Astrocyte of the cerebellum (primary cell): ENCODE measurements at regions not wholly inside any gene's neighbourhood (a gene's known extent, or its start where the extent isn't known, plus 50 kb on each side); places are given as distances from the start of the nearest gene placed in this dataset.
"Not testable (repeated sequence)": the region's sequence is repeated elsewhere in the genome, so short reads cannot be mapped to it uniquely, and the experiment has no call there.

Experiments used
- DNase-seq: peaks from one replicate; pipeline ENCODE4 v3.0.0-alpha.2; 2011; ENCODE audit warnings: low read depth
- H3K4me3 ChIP-seq: 2 replicates; pipeline ENCODE4 v1.5.1; 2011; ENCODE audit warnings: mild to moderate bottlenecking, low read depth, low read length, moderate library complexity
- in situ Hi-C: cut with HindIII; loops from 2 replicates; pipeline ENCODE4 v1.10.0; 2017; ENCODE audit warnings: low sequenced_read_pairs
- TF ChIP-seq, protein P1 (sequence below): IDR thresholded peaks from 2 replicates; pipeline ENCODE4 v1.5.1; 2012; ENCODE audit warnings: low read length, low read depth, moderate library complexity, mild to moderate bottlenecking; ENCODE audit errors: missing control alignments

DNA sequence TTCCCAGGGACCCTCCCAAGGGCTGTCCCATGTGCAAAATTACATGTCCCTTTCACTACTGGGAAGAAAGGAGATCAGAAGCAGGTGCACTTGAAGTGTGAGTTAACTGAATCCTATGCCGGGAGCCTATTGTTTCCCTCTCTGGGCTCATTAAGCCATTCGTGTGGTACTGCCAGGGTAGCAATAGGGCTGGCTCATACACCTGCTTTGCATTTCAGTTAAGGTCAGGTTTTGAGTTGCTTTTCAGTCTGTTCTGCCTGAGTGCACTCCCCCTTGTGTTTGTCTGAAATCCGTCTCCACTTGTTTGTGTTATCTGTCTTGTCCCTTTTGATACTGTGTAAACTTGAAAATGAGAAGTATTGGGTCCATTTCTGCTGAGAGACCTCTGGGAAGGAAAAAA, 1232.6 kb upstream of the NRXN1 start:
- H3K4me3 ChIP-seq, result no peak overlapping the region
- in situ Hi-C loops, result no loop called here
- DNase-seq, result no peak
- TF ChIP-seq, protein P1, sequence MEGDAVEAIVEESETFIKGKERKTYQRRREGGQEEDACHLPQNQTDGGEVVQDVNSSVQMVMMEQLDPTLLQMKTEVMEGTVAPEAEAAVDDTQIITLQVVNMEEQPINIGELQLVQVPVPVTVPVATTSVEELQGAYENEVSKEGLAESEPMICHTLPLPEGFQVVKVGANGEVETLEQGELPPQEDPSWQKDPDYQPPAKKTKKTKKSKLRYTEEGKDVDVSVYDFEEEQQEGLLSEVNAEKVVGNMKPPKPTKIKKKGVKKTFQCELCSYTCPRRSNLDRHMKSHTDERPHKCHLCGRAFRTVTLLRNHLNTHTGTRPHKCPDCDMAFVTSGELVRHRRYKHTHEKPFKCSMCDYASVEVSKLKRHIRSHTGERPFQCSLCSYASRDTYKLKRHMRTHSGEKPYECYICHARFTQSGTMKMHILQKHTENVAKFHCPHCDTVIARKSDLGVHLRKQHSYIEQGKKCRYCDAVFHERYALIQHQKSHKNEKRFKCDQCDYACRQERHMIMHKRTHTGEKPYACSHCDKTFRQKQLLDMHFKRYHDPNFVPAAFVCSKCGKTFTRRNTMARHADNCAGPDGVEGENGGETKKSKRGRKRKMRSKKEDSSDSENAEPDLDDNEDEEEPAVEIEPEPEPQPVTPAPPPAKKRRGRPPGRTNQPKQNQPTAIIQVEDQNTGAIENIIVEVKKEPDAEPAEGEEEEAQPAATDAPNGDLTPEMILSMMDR, result no peak

DNA sequence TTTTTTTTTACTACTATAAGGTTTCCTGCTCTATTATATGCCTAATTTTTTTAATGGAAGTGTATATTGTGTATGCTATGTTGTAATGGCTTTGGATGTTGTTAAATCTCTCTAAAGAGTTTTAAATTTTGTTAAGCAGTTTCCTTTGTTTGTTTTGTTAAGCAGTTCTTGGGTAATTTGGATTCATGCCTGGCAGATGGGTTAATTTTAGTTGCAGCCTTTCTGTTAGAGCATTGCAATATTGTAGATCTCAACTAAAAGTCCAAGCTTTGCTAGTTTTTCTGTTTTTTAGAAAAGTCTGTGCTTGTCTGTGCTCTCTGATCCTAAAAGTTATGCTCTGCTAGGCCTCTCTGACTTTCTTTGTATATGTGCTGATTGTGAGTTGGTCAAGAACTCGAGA, 1229.0 kb upstream of the NRXN1 start:
- peak; percentile 31 for DNase-seq
- H3K4me3 ChIP-seq, result no peak overlapping the region
- in situ Hi-C loops, result no loop called here
- TF ChIP-seq, protein P1, result no peak

DNA sequence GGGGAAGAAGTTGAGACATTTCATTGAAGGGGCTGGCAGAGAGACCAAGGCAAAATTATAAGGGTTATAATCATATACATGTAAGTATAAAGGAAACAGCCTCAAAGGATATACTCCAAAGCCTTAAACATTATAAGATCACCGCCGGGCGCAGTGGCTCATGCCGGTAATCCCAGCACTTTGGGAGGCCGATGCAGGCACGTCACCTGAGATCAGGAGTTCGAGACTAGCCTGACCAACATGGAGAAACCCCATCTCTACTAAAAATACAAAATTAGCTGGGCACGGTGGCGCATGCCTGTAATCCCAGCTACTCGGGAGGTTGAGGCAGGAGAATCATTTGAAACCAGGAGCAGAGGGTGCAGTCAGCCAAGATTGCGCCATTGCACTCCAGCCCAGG, 1227.0 kb upstream of the NRXN1 start:
- in situ Hi-C loops, H3K4me3 ChIP-seq, DNase-seq: not testable (repeated sequence)

DNA sequence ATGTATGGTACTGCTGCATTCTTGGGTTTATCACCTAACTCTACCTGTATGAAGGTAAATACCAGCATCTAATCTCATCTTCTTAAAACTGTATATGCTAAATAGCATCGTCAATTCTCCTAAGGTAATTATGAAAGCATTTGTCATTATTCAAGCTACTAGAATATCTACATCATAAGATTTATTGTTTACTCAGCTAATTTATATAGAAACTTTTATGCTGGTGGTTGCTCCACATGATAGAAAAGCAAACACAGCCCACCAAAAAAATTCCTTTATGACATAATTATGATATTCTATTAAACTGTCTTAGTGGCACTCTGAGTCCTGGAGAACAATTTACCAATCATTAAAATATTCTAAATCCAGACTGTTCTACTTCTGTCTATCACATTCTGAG, 1226.1 kb upstream of the NRXN1 start:
- no peak for DNase-seq
- TF ChIP-seq, protein P1, result no peak
- H3K4me3 ChIP-seq, result no peak overlapping the region
- in situ Hi-C loops, result no loop called here

DNA sequence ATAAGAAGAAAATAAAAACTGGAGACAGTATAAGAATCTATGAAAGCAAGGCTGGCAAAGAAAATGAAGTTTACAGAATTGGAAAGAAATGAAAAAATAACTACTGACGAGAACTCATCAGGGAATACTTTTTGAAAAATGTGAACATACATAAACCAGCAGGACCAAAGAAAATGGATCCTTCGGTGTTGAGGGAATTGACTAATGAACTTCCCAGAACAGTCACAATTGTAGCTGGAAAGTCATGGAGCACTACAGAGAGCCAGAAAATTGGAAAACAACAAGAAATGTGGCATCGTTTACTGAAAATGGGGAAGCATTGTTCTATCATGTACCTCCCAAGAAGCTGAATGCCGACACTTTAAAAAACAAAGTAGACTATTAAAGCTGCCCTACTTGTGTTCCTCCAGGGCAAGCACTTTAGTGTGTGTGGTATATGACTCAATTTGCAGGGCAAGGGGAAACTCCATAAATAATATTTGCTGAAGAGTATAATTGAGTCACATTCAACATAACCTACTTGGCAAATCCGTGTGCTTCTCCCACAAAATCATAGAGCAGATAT, 1221.6 kb upstream of the NRXN1 start:
- H3K4me3 ChIP-seq, result no peak overlapping the region
- TF ChIP-seq, protein P1, result no peak
- in situ Hi-C loops, result no loop called here
- no peak for DNase-seq

DNA sequence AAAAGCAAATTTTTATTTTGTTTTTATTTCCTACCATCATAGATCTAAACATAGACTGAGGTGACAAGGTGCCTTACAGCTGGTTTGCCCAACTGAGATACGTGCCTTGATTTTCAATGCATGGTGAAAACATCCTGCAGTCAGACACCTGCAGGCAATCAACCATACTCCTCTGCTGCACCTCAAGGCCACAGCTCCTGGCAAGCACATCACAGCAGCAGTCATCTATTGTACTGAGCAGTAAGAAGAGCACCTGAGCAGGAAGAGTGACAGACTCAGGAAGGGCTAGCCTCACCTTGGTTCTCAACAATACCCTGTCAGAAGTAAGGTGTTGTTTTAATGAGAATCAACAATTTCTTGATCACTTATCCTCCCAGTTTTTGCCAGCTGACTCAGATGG, 1206.8 kb upstream of the NRXN1 start:
- no peak for DNase-seq
- TF ChIP-seq, protein P1, result no peak
- H3K4me3 ChIP-seq, result no peak overlapping the region
- in situ Hi-C loops, result no loop called here

DNA sequence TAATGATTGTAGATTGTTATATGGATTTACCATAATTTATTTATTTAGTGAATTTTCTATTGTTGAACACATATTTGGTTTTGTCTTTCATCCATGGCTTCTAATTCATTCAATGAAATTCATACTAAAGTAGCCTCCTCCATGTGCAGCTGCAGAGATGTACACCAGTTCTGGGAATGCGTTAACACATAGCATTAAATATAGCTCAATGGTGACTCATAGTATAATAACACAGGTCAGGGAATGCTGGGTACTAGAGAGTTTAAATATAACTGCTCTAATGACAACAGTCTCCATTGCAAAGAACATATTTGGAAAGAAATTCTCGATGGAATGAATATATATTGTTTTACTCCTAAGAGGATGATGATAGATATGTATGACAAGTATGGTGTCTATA, 1190.2 kb upstream of the NRXN1 start:
- H3K4me3 ChIP-seq, result no peak overlapping the region
- no peak for DNase-seq
- in situ Hi-C loops, result no loop called here
- TF ChIP-seq, protein P1, result no peak
